ENCODE measurements at regions not wholly inside any gene's neighbourhood (a gene's known extent, or its start where the extent isn't known, plus 50 kb on each side); places are given as distances from the start of the nearest gene placed in this dataset.
A peak's percentile ranks its signal among the peaks of the same experiment; 100 is the strongest.

GRCh38 chr2:217412721-217413120, 552.9 kb upstream of the TNP1 start:
- peak; percentile 58 to 70 for DNase-seq (ENCODE audit: low read depth in 2 of 2)

GRCh38 chr2:217412277-217412676, 552.4 kb upstream of the TNP1 start:
- no peak for DNase-seq (ENCODE audit: low read depth in 2 of 2)

- no peak for DNase-seq (ENCODE audit: low read depth in 2 of 2)
Observed at GRCh38 chr2:217410681-217410960, 550.8 kb upstream of the TNP1 start.

- DNase-seq (ENCODE audit: low read depth in 2 of 2) = no peak
Observed at GRCh38 chr2:217409949-217410680, 550.3 kb upstream of the TNP1 start.

GRCh38 chr2:217407362-217407761, 547.5 kb upstream of the TNP1 start:
- no peak for DNase-seq (ENCODE audit: low read depth in 2 of 2)

- DNase-seq (ENCODE audit: low read depth in 2 of 2) = no peak
Observed at GRCh38 chr2:217404236-217404760, 544.4 kb upstream of the TNP1 start.

GRCh38 chr2:217402761-217403383, 543.0 kb upstream of the TNP1 start:
- DNase-seq (ENCODE audit: low read depth in 2 of 2) = no peak

- no peak for DNase-seq (ENCODE audit: low read depth in 2 of 2)
Observed at GRCh38 chr2:217402144-217402543, 542.3 kb upstream of the TNP1 start.

- peak; percentile 34 for DNase-seq (ENCODE audit: low read depth in 2 of 2)
Observed at GRCh38 chr2:217399291-217399690, 539.4 kb upstream of the TNP1 start.

- no peak for DNase-seq (ENCODE audit: low read depth in 2 of 2)
Observed at GRCh38 chr2:217398860-217399259, 539.0 kb upstream of the TNP1 start.

- no peak for DNase-seq (ENCODE audit: low read depth in 2 of 2)
Observed at GRCh38 chr2:217398101-217398500, 538.2 kb upstream of the TNP1 start.

GRCh38 chr2:217396586-217396985, 536.7 kb upstream of the TNP1 start:
- no peak for DNase-seq (ENCODE audit: low read depth in 2 of 2)

- no peak for DNase-seq (ENCODE audit: low read depth in 2 of 2)
Observed at GRCh38 chr2:217396165-217396564, 536.3 kb upstream of the TNP1 start.

- no peak for DNase-seq (ENCODE audit: low read depth in 2 of 2)
Observed at GRCh38 chr2:217394510-217395351, 534.9 kb upstream of the TNP1 start.

GRCh38 chr2:217393585-217394032, 533.7 kb upstream of the TNP1 start:
- peak; percentile 91 to 93 for DNase-seq (ENCODE audit: low read depth in 2 of 2)

GRCh38 chr2:217392930-217393584, 533.2 kb upstream of the TNP1 start:
- no peak for DNase-seq (ENCODE audit: low read depth in 2 of 2)

- no peak for DNase-seq (ENCODE audit: low read depth in 2 of 2)
Observed at GRCh38 chr2:217387776-217388387, 528.0 kb upstream of the TNP1 start.

GRCh38 chr2:217386041-217386440, 526.2 kb upstream of the TNP1 start:
- DNase-seq (ENCODE audit: low read depth in 2 of 2) = no peak

GRCh38 chr2:217383620-217384019, 523.8 kb upstream of the TNP1 start:
- no peak for DNase-seq (ENCODE audit: low read depth in 2 of 2)

GRCh38 chr2:217382794-217383193, 522.9 kb upstream of the TNP1 start:
- no peak for DNase-seq (ENCODE audit: low read depth in 2 of 2)

GRCh38 chr2:217379807-217380206, 519.9 kb upstream of the TNP1 start:
- no peak for DNase-seq (ENCODE audit: low read depth in 2 of 2)

GRCh38 chr2:217372794-217373193, 512.9 kb upstream of the TNP1 start:
- DNase-seq (ENCODE audit: low read depth in 2 of 2) = no peak

Data from fibroblast of skin of left biceps (primary cell).